GM23338 (cell line): ENCODE measurements at regions not wholly inside any gene's neighbourhood (a gene's known extent, or its start where the extent isn't known, plus 50 kb on each side); places are given as distances from the start of the nearest gene placed in this dataset.
A peak's percentile ranks its signal among the peaks of the same experiment; 100 is the strongest.

Source experiments
- ATAC-seq: fragments of 200-7000 bp; cut with Tn5 transposase; 3 replicates; pipeline ENCODE4 v1.9.1; 2020
- DNase-seq: peaks from one replicate; pipeline ENCODE4 v3.0.0-alpha.2; 2015; ENCODE audit warnings: low spot score
- H2AFZ ChIP-seq: fragments of 200-600 bp; sonication (generic); 2 replicates; pipeline ENCODE4 v1.8.0; 2016; ENCODE audit warnings: antibody characterized with exemption, mild to moderate bottlenecking, moderate library complexity
- H3F3A ChIP-seq: fragments of 200-600 bp; sonication (generic); replicated peaks from 2 replicates; pipeline ENCODE4 v1.8.0; 2017; ENCODE audit warnings: antibody characterized with exemption, mixed run types, low read depth
- H3K27ac ChIP-seq: fragments of 200-600 bp; sonication (generic); 2 replicates; pipeline ENCODE4 v1.6.1; 2016; ENCODE audit warnings: low read depth
- H3K27me3 ChIP-seq: fragments of 200-600 bp; sonication (generic); 2 replicates; pipeline ENCODE4 v1.8.0; 2016; ENCODE audit warnings: mild to moderate bottlenecking, mixed run types, moderate library complexity; ENCODE audit not compliant: insufficient read depth
- H3K36me3 ChIP-seq: fragments of 200-600 bp; sonication (generic); 2 replicates; pipeline ENCODE4 v1.8.0; 2016; ENCODE audit warnings: mild to moderate bottlenecking; ENCODE audit not compliant: insufficient read depth
- H3K4me1 ChIP-seq: fragments of 200-600 bp; sonication (generic); 2 replicates; pipeline ENCODE4 v1.8.0; 2016; ENCODE audit warnings: mild to moderate bottlenecking, moderate library complexity; ENCODE audit not compliant: insufficient read depth
- H3K4me2 ChIP-seq: fragments of 200-600 bp; sonication (generic); 2 replicates; pipeline ENCODE4 v1.7.1; 2017; ENCODE audit warnings: mixed run types
- H3K4me3 ChIP-seq: fragments of 200-600 bp; sonication (generic); 2 replicates; pipeline ENCODE4 v1.6.1; 2016; ENCODE audit warnings: mixed run types
- H3K79me2 ChIP-seq: fragments of 200-600 bp; sonication (generic); replicated peaks from 2 replicates; pipeline ENCODE4 v1.8.0; 2017; ENCODE audit warnings: mild to moderate bottlenecking; ENCODE audit not compliant: insufficient read depth
- H3K9me2 ChIP-seq: fragments of 200-600 bp; sonication (generic); 2 replicates; pipeline ENCODE4 v1.8.0; 2017; ENCODE audit not compliant: insufficient read depth
- H4K20me1 ChIP-seq: fragments of 200-600 bp; sonication (generic); replicated peaks from 2 replicates; pipeline ENCODE4 v1.8.0; 2017; ENCODE audit warnings: mild to moderate bottlenecking; ENCODE audit not compliant: insufficient read depth
- H3K27ac Mint-ChIP-seq: 2 replicates; pipeline ENCODE4 v1.8.0; 2020; ENCODE audit warnings: inconsistent platforms, mild to moderate bottlenecking, moderate library complexity, mixed read lengths
- H3K27me3 Mint-ChIP-seq: 3 replicates; pipeline ENCODE4 v1.8.0; 2022; ENCODE audit warnings: low read depth, mild to moderate bottlenecking, moderate library complexity, mixed read lengths, inconsistent platforms; ENCODE audit not compliant: insufficient read depth, poor library complexity
- H3K36me3 Mint-ChIP-seq: 3 replicates; pipeline ENCODE4 v1.8.0; 2021; ENCODE audit warnings: low read depth, mild to moderate bottlenecking, inconsistent platforms, moderate library complexity, mixed read lengths
- H3K4me1 Mint-ChIP-seq: 3 replicates; pipeline ENCODE4 v1.8.0; 2020; ENCODE audit warnings: mild to moderate bottlenecking, inconsistent platforms, mixed read lengths
- H3K4me3 Mint-ChIP-seq: 3 replicates; pipeline ENCODE4 v1.8.0; 2021; ENCODE audit warnings: moderate library complexity, mild to moderate bottlenecking, inconsistent platforms, mixed read lengths
- H3K9me3 Mint-ChIP-seq: 3 replicates; pipeline ENCODE4 v1.8.0; 2020; ENCODE audit warnings: moderate library complexity, mild to moderate bottlenecking, inconsistent platforms, mixed read lengths
- EZH2 ChIP-seq: fragments of 200-600 bp; sonication (generic); IDR thresholded peaks from one replicate; pipeline ENCODE4 v1.8.0; 2017; ENCODE audit warnings: antibody characterized with exemption, mild to moderate bottlenecking, low read depth; ENCODE audit not compliant: unreplicated experiment
- NANOG ChIP-seq: IDR thresholded peaks from 2 replicates; pipeline ENCODE4 v1.6.1; 2016; ENCODE audit warnings: antibody characterized with exemption, borderline replicate concordance
- TF ChIP-seq, protein P1 (sequence below): IDR thresholded peaks from 2 replicates; pipeline ENCODE4 v1.6.1; 2016; ENCODE audit warnings: antibody characterized with exemption
- TF ChIP-seq, protein P2 (sequence below): IDR thresholded peaks from one replicate; pipeline ENCODE4 v1.6.1; 2018; ENCODE audit warnings: antibody characterized with exemption; ENCODE audit not compliant: unreplicated experiment
- TF ChIP-seq, protein P3 (sequence below): fragments of 250-450 bp; sonication (Bioruptor Pico); IDR thresholded peaks from 2 replicates; pipeline ENCODE4 v1.5.0; 2020; ENCODE audit warnings: mild to moderate bottlenecking, moderate library complexity

DNA sequence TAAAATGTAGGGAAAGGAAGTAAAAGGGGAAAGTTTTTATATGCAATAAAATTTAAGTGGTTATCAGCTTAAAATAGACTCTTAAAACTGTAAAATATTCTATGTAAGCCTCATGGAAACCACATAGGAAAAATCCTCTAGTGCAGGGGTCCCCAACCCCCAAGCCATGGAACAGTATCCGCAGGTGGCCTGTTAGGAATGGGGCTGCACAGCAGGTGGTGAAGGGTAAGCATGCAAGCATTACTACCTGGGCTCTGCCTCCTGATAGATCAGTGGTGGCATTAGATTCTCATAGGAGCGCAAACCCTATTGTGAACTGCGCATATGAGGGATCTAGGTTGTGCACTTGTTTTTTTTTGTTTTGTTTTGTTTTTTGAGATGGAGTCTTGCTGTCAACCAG lies 1409.3 kb upstream of the CDH2 start:
- H4K20me1 ChIP-seq: no peaks in the 10 kb centered on the region
- H2AFZ ChIP-seq: no peak overlapping the region
- peaks cover 8% of the 10 kb centered on the region for H3K27me3 Mint-ChIP-seq
- H3K36me3 Mint-ChIP-seq: peaks cover 17% of the 10 kb centered on the region
- ATAC-seq (peak; percentile 81), DNase-seq (peak; percentile 73)
- no peaks in the 10 kb centered on the region for H3K27me3 ChIP-seq
- H3K4me1 Mint-ChIP-seq: peaks cover 4% of the 10 kb centered on the region
- no peak overlapping the region for H3K27ac Mint-ChIP-seq
- no peaks in the 10 kb centered on the region for H3K9me2 ChIP-seq
- no peaks in the 10 kb centered on the region for H3K79me2 ChIP-seq
- H3K4me3 Mint-ChIP-seq: no peak overlapping the region
- H3F3A ChIP-seq: no peaks in the 10 kb centered on the region
- H3K9me3 Mint-ChIP-seq: peaks cover 10% of the 10 kb centered on the region
- H3K4me2 ChIP-seq: no peak overlapping the region
- no peaks in the 10 kb centered on the region for H3K36me3 ChIP-seq
- H3K27ac ChIP-seq: no peak overlapping the region
- TF ChIP-seq, protein P1, sequence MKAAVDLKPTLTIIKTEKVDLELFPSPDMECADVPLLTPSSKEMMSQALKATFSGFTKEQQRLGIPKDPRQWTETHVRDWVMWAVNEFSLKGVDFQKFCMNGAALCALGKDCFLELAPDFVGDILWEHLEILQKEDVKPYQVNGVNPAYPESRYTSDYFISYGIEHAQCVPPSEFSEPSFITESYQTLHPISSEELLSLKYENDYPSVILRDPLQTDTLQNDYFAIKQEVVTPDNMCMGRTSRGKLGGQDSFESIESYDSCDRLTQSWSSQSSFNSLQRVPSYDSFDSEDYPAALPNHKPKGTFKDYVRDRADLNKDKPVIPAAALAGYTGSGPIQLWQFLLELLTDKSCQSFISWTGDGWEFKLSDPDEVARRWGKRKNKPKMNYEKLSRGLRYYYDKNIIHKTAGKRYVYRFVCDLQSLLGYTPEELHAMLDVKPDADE: no peak
- TF ChIP-seq, protein P2, sequence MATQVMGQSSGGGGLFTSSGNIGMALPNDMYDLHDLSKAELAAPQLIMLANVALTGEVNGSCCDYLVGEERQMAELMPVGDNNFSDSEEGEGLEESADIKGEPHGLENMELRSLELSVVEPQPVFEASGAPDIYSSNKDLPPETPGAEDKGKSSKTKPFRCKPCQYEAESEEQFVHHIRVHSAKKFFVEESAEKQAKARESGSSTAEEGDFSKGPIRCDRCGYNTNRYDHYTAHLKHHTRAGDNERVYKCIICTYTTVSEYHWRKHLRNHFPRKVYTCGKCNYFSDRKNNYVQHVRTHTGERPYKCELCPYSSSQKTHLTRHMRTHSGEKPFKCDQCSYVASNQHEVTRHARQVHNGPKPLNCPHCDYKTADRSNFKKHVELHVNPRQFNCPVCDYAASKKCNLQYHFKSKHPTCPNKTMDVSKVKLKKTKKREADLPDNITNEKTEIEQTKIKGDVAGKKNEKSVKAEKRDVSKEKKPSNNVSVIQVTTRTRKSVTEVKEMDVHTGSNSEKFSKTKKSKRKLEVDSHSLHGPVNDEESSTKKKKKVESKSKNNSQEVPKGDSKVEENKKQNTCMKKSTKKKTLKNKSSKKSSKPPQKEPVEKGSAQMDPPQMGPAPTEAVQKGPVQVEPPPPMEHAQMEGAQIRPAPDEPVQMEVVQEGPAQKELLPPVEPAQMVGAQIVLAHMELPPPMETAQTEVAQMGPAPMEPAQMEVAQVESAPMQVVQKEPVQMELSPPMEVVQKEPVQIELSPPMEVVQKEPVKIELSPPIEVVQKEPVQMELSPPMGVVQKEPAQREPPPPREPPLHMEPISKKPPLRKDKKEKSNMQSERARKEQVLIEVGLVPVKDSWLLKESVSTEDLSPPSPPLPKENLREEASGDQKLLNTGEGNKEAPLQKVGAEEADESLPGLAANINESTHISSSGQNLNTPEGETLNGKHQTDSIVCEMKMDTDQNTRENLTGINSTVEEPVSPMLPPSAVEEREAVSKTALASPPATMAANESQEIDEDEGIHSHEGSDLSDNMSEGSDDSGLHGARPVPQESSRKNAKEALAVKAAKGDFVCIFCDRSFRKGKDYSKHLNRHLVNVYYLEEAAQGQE: no peak
- TF ChIP-seq, protein P3, sequence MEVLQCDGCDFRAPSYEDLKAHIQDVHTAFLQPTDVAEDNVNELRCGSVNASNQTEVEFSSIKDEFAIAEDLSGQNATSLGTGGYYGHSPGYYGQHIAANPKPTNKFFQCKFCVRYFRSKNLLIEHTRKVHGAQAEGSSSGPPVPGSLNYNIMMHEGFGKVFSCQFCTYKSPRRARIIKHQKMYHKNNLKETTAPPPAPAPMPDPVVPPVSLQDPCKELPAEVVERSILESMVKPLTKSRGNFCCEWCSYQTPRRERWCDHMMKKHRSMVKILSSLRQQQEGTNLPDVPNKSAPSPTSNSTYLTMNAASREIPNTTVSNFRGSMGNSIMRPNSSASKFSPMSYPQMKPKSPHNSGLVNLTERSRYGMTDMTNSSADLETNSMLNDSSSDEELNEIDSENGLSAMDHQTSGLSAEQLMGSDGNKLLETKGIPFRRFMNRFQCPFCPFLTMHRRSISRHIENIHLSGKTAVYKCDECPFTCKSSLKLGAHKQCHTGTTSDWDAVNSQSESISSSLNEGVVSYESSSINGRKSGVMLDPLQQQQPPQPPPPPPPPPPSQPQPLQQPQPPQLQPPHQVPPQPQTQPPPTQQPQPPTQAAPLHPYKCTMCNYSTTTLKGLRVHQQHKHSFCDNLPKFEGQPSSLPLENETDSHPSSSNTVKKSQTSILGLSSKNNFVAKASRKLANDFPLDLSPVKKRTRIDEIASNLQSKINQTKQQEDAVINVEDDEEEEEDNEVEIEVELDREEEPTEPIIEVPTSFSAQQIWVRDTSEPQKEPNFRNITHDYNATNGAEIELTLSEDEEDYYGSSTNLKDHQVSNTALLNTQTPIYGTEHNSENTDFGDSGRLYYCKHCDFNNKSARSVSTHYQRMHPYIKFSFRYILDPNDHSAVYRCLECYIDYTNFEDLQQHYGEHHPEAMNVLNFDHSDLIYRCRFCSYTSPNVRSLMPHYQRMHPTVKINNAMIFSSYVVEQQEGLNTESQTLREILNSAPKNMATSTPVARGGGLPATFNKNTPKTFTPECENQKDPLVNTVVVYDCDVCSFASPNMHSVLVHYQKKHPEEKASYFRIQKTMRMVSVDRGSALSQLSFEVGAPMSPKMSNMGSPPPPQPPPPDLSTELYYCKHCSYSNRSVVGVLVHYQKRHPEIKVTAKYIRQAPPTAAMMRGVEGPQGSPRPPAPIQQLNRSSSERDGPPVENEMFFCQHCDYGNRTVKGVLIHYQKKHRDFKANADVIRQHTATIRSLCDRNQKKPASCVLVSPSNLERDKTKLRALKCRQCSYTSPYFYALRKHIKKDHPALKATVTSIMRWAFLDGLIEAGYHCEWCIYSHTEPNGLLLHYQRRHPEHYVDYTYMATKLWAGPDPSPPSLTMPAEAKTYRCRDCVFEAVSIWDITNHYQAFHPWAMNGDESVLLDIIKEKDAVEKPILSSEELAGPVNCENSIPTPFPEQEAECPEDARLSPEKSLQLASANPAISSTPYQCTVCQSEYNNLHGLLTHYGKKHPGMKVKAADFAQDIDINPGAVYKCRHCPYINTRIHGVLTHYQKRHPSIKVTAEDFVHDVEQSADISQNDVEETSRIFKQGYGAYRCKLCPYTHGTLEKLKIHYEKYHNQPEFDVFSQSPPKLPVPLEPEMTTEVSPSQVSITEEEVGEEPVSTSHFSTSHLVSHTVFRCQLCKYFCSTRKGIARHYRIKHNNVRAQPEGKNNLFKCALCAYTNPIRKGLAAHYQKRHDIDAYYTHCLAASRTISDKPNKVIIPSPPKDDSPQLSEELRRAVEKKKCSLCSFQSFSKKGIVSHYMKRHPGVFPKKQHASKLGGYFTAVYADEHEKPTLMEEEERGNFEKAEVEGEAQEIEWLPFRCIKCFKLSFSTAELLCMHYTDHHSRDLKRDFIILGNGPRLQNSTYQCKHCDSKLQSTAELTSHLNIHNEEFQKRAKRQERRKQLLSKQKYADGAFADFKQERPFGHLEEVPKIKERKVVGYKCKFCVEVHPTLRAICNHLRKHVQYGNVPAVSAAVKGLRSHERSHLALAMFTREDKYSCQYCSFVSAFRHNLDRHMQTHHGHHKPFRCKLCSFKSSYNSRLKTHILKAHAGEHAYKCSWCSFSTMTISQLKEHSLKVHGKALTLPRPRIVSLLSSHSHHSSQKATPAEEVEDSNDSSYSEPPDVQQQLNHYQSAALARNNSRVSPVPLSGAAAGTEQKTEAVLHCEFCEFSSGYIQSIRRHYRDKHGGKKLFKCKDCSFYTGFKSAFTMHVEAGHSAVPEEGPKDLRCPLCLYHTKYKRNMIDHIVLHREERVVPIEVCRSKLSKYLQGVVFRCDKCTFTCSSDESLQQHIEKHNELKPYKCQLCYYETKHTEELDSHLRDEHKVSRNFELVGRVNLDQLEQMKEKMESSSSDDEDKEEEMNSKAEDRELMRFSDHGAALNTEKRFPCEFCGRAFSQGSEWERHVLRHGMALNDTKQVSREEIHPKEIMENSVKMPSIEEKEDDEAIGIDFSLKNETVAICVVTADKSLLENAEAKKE (CRISPR knock-in tag): no peak
- TF ChIP-seq NANOG (peak; percentile 21; the same call in 1 of the 2 replicates), EZH2 (no peak)
- H3K4me1 ChIP-seq: 0 out of 2 replicates have a peak, but pooled peaks cover 9% of the 10 kb centered on the region
- no peak overlapping the region for H3K4me3 ChIP-seq
